ENCODE measurements at regions not wholly inside any gene's neighbourhood (a gene's known extent, or its start where the extent isn't known, plus 50 kb on each side); places are given as distances from the start of the nearest gene placed in this dataset.

DNA sequence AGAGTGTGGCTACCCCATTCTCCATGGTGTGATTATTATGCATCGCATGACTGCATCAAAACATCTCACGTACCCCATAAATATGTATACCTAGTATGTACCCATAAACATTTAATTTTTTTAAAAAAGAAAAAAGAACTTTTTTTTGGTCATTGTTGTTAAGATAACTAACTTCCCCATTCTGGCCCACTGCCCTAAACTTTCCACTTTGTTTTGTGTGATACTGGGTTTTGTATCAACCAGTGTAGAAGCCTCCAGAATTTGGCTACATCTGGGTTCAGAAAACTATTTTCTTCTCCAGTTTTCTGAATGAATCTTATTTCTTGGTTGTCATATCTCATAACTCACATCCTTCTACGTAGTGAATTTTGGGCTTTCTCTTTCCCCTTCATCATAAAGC lies 62.3 kb upstream of the NABP1 start:
- no peak for DNase-seq

DNA sequence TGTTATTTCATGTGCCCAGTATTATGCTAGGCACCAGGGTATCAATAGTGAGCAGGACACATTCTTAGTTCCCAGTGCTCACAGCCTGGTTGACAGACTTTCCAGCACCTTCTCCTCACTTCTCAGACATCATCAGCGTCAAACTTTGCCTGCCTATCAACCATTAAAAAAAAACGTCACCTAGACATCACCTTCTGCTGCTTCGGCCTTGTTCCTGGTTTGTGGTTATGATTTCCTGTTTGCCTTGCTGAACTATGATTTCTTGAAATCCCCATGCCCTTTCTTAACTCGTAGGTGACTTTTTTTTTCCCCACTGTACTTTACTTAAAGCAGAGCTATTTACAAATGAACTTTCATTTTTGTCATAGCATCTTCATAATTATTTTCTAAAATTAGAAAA lies 60.4 kb upstream of the NABP1 start:
- DNase-seq = peak; percentile 35

DNA sequence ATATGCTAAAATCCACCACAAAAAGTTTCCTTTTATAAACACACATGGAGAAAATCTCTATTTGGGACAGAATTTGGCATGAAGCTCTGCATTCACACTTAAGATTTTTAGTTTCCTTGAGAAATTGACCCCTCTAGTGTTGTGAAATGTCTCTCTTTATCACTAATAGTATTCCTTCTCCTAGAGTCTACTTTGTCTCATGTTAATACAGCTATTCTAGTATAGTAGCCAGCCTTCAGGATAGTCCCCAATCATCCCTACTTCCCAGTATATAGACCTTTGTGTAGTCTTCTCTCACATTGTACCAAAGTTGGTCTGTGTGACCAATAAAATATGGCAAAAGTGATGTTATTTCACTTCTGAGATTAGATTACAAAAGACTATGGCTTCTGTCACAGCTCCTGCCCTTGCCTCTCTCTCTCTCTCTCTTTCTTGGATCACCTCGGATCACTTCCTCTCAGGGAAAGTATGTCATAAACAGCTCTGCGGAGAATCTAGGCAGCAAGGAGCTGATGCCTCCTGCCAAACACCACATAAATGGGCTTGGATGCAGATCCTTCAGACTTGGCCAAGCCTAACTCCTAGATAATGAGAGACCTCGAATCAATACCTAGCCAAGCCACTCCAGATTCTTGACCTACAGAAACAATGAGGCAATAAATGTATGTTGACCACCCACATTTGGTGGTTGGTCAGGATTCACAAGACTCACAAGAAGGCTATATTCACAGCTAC lies 59.7 kb upstream of the NABP1 start:
- DNase-seq = no peak

DNA sequence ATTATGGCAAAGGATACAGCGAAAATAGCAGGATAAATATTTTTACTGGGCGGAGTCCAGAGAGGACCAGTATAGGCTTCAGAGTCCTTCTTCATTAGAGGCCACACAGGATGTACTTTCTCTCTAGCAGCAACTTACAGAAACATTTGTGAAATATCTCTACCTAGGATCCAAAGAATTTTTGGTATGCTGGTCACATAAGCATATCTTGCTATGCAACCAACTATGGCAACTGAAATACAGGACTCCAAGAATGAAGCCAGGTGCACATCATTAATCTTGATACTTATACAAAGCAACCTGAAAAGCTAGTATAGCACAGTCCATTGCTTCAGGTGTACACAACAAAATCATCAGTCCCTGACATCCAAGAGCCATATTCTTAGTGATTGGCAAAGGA lies 59.1 kb upstream of the NABP1 start:
- DNase-seq = no peak

DNA sequence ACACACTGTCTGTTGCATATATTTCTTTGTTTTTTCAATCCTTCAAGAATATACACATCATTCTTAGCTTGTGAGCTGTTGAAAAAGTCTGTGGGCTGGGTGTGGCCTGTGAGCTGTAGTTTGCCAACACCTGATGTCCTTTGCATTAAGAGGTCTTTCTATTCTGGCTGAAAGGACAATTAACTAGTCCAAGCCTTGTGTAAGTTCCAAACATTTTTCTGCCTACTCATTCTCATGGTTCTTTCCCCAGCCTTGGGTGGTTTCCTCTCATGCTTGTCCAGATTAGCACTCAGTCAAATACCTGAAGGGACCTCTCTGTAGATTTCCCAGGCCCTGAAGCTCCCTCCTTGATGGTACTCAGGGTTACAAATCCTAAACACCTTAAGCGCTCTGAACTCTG lies 57.8 kb upstream of the NABP1 start:
- no peak for DNase-seq

DNA sequence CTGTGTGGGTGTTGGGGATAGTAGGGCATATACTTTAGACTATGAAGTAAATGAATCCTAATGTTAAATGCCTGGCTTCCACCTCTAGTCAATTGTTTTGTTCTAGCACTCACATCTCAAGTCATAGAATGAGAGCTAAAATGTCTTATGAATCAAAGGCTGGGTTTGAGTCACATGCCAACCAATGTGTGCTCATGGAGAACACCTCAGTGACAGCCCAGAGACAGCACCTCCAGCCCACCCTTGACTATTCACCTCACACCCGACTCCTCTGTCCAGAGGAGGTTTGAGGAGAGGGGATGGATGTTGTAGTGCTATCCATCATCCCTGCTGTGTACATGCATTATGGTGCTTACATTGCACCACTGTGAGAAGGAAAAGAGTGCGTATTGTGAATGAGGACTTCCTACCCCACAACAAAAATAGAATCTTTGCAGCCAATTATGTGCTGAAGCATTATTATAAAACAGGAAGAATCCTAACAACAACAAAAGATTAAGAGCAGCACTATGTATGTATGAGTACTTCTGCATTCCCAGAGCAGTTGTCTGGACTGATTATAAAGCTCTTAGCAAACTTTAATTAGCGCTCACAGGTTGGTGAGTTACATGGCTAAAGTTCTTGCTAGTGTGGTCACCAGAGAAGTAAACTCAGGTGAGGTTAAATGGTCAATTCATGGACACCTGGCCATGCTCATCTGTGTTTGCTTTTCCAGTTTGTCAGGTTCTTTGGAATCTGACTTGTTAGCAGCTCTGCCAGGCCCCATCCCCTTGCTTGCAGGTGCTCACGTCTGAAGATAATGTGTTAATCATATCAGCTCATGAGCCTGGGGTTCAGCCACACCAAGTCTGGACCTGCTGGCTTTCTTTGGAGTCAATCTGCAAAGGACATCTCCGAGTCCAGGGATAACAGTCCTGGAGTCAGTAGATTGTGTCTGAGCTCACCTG lies 55.3 kb upstream of the NABP1 start:
- DNase-seq = no peak

DNA sequence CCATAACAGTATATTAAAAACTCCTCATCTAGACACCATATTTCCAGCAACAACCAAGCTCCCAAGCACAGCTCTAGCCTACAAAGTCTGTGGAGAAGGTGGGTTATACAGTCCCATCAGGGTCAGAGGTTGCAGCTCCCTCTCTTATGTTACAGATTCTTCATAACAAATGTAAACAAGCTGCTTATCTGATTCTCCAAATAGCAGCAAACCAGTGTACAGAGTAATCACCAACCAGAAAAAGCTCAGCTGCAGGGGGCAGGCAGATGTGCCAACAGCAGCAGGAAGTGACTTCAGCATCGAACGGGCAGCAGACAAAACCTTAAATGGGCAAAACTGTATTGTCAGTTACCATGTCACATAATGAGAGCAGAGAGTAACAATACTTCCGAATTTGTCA lies 52.9 kb upstream of the NABP1 start:
- DNase-seq = peak; percentile 40

DNA sequence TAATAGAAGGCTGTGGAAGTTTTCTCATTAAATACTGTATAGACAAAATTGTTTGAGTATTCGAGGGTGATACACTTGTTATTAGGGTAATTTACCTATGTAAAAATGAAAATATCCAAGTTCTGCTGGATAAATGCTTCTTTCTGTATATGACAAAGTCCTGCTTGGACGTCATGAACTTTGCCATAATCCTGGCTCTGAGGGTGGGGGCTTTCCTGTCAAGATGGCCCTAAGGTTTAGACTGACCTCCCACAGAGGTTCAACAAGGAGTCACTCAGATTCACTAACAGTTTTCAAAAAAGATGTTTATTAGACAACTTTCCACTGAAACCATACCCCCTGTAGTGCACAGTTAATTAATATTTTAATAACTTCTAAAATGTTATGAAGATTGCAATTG lies 52.5 kb upstream of the NABP1 start:
- DNase-seq = no peak

DNA sequence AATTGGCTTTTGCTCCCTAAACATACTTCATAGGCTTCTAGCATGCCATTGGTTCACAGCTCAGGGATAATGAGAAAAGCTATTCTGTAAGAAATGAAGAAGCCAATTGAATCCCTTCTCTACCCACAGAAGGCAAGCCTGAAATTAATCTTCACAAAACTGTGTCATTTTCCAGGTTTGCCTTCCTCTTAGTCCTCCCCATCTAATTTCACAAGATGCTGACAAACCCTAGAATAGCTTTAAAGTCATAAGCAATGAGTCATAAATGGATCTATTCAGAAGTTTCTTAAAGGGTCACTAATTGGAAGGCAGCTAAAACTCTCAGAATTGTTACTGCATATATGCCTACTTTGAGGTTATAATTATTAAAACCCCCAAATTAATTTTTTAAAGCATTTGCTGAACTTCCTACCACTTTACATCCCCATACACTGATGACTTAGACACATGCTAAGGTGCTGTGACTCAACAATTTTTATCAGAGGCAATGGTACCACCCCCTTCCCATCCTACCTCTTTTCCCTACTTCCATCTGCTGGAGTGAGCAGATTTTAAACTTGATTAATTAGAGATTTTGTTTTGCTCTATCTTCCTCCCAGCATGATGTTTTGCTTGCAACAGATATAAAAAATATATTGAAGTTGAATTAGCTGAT lies 51.3 kb upstream of the NABP1 start:
- no peak for DNase-seq

DNA sequence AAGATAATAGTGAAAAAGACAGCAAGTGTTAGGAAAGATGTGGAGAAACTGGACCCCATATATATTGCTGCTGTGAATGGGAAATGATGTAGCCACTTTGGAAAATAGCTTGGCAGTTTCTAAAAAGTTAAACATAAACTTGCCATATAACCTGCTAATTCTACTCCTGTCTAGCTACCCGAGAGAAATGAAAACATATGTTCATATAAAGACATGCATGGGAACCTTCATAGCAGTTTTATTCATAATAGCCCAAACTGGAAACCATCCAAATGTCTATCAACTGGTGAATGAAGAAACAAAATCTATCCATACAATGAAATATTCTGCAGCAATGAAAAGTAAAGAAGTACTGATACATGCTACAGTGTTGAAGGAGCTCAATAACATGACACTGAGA lies 50.4 kb upstream of the NABP1 start:
- DNase-seq = no peak

Measured in activated naive CD4-positive, alpha-beta T cell treated with Interleukin-2 at 50 U/mL for 16 hours (primary cell).